Brain pericyte (primary cell): ENCODE measurements at regions not wholly inside any gene's neighbourhood (a gene's known extent, or its start where the extent isn't known, plus 50 kb on each side); places are given as distances from the start of the nearest gene placed in this dataset.
"Not testable (repeated sequence)": the region's sequence is repeated elsewhere in the genome, so short reads cannot be mapped to it uniquely, and the experiment has no call there.

Experiments used
- DNase-seq: peaks from one replicate; pipeline ENCODE4 v3.0.0-alpha.2; 2012; ENCODE audit warnings: low read depth, low spot score

DNA sequence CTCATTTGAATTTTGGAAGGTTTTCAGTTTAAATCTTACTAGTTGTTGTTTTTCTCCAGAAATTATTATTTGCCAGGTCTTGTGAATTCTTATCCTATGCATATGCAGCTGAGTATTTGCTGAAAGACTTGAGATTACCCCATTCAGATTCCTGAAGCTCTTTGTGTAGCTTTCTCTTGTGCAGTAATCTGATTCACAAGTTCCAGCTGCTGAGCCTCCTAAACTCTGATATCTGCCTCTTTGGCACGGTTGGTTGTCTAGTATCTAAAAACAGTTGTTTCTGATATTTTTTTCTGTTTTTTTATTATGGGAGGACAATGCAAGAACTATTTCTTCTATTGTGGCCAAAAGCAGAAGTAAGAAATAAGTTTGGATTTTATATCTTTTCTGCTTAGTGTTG is 863.9 kb upstream of the MANEA start:
- no peak for DNase-seq

DNA sequence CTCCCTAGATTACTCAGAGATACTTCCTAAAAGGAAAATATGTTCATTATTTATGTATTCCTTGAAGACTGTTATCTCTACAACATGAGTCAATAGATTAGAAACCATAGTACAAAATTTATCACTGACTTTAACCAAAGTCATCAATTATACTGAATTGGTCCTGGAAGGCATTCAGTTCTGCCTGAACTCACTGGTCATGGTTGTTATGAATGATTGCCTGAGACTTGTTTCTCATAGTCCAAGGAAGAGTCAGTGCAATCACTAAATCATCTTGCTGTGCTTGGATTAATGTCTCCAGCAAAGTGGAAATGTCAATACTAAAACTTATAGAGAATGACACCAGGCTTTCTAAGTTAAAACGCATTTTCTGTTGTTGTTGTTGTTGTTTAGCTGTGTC is 878.6 kb upstream of the MANEA start:
- DNase-seq: no peak

DNA sequence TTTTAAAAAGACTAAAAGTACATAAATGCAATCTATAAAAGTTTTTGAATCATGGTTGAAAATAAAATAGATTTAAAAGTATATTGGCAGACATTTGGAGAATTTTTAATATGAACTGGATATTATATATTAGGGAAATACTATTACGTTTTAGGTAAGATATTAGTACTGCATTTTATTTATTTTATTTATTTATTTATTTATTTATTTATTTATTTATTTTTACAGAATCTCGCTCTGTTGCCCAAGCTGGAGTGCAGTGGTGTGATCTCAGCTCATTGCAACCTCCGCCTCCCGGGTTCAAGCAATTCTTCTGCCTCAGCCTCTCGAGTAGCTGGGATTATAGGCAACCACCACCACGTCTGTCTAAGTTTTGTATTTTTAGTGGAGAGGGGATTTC is 890.1 kb upstream of the MANEA start:
- DNase-seq: not testable (repeated sequence)

DNA sequence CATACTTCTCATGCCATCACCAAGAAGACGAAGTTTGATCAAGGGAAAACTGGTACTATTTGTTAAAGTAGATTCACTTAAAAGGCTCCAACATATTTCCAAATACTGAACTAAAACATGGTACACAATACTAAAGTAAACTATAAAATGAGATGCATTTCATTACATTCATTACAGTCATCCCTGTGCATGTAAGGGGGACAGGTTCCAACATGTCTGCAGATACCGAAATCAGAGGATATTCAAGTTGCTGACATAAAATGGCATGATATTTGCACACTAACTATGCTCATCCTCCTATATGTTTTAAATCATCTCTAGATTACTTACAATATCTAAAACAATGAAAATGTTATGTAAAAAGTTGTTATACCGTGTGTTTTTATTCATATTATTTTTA is 893.9 kb upstream of the MANEA start:
- no peak for DNase-seq

DNA sequence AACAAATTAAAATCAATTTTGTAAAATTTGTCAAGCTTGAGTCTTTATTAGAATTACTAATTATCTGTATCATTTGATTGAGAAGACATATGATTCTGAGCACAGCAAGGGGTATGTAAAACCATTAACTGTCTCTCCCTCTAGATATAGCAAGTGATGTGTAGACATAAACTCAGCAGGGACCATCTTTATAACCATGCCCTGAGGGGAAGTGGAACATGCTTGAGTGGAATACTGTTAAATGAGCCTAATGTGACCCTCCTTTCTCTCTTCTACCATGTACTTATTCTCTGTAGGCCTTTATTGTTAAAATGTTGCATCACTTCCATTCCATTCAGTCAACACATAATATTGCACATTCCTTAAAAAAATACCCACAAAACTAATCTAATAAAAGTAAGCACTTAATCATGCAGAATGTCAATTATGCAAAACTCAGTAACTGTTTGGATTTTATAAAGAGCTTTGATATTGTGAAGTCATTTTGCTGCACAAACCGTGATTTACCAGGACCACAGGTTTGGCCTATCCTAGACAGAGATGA is 896.6 kb upstream of the MANEA start:
- DNase-seq: no peak

DNA sequence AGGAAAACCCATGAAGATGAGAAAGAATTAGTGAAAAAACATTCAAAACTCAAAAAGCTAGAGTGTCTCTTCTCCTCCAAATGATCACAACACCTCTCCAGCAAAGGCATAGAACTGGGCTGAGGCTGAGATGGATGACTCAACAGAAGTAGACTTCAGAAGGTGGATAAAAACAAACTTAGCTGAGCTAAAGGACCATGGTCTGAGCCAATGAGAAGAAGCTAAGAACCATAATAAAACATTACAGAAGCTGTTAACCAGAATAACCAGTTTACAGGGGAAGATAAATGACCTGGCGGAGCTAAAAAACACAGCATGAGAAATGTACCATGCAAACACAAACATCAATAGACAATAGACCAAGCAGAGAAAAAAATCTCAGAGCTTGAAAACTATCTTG is 904.1 kb upstream of the MANEA start:
- DNase-seq: no peak

DNA sequence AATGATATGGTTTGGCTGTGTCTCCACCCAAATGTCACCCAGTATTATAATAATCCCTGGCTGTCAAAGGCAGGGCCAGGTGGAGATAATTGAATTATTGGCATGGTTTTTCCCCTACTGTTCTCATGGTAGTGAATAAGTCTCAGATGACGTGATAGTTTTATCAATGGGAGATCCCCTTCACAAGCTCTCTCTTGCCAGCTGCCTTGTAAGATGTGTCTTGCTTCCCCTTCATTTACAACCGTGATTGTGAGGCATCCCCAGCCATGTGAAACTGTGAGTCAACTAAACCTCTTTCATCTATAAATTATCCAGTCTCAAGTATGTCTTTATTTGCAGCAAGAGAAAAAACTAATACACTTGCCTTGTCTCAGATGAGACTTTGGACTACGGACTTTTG is 907.3 kb upstream of the MANEA start:
- no peak for DNase-seq

DNA sequence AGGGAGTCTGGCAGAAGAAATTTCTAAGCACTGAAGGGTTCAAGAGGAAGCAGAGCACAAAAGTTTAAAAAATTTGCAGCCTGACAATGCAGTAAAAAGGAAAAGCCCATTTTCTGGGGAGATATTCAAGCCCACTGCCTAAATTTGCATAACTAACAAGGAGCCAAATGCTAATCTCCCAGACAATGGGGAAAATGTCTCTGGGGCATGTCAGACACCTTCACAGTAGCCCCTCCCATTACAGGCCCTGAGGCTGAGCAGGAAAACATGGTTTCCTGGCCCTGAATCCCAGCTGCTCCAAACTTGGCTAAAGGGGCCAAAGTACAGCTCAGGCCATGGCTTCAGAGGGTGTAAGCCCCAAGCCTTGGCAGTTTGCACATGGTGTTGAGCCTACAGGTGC is 908.5 kb upstream of the MANEA start:
- DNase-seq: no peak

DNA sequence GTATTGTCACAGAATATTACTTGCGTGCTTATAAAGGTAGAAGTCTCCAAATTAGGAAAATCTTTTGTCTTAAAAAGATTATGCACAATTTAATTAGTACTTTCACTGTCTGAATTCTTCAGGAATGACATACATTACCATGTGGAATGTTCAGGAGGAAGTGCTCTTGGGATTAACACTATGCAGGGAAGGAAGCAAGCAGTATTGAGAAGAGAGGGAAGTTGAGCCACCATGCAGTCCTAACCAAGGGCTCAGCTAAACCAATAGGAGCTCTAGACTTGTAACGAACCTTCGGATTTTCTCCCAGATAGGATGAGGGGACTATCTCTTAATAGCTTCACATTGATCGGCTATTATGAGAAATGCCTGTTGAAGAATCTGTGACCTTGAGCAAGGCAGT is 918.4 kb upstream of the MANEA start:
- DNase-seq: no peak

DNA sequence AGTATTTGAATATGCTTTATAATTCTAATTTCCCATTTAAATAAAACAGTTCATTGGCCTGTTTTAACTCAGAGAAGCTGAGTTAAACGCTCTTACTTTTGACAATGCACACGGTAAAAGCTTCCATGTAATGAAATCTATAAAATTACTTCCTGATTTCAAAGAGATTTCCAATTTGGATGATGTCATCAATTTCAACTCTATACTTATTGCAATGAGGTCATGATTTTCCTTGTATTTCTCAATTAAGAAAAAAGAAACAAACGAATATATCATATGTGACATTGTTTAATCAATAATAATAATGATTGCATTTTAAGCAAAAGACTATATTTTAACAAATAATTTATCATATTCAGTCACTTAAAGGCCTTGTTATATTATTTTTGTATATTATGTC is 926.1 kb upstream of the MANEA start:
- no peak for DNase-seq

DNA sequence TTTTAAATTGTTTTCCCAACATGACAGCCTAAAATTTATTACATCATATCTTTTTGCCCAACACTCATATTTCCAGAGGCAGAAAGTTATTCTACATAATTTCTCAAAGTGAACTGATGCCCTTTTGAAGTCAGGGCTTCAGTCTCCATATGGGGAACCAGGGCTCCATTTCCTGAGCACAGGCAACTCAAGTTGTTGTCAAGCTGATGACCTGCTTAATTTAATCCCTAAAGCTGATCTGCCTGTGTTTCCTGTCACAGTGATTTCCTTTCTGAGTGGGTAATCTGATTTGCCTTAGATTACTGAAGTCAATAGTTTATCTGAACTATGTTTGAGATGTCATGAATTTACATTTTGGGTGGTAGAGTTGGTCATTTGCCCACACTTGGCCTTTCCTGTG is 932.1 kb upstream of the MANEA start:
- no peak for DNase-seq

DNA sequence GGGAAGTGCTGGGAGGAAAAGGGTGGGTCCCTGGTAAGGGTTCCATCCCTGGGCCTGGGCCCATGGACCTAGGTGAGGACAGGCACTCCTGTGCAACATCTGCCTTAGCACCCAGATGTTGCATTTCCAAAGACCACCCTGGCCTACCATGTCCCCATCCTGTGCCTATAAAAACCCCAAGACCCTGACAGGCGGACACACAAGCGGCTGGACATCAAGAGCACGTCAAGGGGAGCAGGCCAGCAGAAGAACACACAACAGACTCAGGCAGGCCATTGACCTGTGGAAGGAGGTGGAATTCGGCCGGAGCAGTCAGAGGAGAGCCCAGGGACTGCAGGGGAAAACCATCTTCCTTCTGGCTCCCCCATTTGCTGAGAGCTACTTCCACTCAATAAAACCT is 937.8 kb upstream of the MANEA start:
- no peak for DNase-seq

DNA sequence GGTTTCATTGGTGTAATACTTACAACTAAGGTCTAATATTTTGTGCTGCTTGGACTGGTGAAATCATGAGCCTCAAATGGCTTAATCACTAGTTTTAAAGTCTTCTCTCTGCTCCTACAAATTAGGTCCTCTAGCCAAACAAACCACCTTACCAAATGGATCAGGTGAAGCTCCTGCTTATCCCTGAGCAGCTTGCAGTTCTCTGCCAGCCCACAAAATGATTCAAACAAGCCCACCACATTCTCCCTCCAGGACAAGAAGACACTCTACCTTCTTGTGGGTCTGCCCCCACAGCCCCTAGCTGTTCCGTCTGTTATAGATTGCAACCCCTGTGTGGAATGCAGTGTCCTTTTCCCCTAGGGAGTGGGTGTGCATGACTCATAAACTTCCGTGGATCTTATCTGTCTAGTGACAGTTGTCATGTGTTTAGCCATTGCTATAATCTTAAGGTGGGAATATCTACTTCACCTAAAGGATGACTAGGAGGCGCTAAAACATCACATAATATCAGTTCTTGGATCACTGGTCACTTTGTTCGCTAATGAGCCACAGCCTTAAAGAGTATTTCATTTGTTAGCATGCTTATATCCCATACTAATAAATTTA is 940.5 kb upstream of the MANEA start:
- no peak for DNase-seq

DNA sequence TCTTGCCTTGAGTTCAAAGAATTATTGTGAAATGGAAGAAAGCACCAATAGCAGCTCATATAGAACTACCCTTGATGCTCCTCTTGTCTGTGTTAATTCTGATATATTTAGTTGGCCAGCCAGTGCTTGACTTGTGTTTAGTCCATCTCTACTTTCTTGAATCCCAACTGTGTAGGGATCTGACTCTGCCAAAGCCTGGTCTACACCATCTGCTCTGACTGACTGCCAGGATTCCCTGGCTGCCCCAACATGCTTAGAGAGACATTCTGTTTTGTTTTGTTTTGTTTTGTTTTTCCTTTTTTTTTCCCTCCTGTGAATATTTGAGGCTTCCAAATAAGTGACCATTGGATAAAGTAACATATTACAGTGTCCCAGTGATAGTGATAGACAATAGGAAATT is 953.7 kb upstream of the MANEA start:
- DNase-seq: no peak

DNA sequence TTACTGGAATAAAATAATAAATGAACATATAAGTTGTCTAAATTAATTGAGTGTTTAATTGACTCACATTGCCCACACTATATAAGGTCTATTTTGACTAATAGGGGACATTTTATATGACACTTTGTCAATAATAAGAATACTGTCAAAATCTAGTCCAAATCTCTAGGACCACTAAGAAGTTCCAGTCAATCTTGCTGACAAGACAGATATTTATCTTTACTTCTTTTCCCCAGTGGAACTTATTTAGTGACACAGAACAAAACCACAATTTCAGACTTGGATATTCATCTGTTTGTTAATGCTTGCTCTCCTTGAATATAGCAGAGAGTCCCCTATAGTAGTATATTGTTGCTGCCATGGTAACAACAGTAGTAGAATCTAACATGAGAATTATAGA is 954.6 kb upstream of the MANEA start:
- no peak for DNase-seq

DNA sequence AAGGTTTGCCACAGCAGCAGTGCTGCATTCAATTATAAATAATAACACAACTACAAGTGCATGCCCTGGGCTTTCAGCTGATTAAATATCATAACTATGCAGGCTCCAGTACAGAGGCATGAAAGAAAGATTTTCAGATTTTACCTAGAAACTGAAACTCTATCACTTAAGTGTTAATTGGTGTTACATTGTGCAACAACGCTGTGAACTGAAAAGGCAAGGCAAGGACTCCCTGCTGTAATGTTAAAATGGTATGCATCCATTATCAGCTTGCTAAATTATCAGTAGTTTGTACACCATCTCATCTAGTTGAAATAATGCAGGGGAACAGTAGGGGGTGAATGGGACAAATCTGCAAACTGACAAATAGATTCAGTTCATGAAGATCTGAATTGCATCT is 976.7 kb upstream of the MANEA start:
- DNase-seq: no peak

DNA sequence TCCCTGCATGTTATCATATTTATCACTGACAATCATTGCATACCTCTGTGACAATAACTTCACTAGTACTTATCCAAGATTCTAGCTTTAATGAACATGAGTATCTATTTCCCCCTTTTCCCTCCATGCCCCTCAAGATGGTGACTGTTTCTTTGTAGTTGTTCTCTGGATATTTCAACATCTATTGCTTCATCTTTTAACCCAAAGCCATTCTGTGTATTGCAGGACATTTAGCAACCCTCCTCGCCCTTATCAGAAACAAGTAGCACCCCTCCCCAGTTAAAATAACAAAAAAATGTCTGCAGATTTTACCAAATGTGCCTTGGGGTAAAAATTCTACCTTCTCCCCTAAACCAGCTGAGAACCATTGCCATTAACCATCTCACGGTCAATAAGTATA is 979.8 kb upstream of the MANEA start:
- DNase-seq: no peak

DNA sequence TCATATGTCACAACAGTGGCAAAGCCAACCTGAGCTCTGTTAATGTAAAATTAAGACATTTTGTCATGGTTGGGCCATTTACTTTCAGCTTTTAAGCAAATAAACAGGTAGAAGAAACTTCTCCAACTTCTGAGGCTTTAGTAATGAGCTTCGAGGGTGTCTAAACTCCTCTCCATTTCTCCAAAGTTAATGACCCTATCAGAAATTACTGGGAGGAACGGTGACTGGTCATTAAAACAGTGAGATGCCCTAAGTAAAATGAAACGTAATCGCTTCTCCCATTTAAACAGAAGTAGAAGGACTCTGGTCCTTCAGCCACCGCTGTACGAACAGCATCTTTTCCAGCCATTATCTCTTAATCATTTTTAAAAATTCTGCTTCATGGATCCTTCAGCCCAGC is 986.9 kb upstream of the MANEA start:
- DNase-seq: no peak

DNA sequence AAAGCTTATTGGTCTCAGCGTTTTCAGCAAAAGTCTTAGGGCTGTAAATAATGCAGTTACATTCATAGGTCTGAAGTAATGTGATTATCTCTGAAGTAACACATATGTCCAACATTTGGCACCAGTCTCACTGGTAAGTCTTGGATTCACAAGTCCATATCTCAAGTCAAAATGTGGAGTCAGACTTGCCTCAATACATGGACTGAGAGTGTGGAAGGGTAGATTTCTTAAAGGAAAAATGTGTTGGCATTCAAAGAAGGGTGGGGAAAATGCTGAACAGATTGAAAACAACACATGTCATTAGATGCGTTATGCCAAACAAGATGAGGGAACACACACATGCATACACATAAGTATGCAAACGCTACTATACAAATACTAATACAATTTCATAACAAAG is 989.0 kb upstream of the MANEA start:
- no peak for DNase-seq

DNA sequence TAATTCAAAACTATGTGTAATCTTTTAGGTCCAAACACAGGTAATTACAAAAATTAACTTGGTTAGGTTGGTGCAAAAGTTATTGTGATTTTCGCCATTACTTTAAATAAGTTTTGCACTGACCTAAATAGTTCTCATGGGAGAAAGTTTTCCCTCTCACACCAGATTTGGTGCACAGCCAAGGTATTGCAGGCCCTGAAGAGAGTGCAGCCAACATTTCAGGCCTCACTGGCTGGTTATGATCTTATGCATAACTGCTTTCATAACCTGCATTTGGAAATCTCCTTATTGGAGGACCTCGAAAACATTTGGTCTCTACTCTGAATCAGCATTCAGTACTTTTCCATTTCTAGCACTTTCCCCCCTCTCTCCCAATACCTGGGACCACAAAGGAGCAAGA is 993.1 kb upstream of the MANEA start:
- DNase-seq: no peak

DNA sequence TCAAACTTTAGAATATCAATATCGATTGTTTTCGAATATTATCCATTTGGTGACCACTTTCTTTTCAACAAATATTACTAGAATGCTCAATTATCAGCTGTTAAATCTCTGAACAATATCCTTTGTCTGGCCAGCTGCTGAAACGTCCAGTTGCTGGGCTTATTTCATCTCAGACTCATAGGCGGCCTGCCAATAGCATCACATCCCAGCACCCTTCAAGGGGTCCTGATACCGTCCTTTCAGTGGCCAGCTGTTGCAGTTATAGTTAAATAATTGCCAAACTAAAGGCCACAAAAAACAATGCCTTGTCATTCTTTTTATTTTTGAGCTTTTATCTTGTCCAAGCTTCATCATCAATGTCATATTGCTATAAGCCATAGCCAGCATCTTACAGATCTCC is 1006.8 kb upstream of the MANEA start:
- no peak for DNase-seq

DNA sequence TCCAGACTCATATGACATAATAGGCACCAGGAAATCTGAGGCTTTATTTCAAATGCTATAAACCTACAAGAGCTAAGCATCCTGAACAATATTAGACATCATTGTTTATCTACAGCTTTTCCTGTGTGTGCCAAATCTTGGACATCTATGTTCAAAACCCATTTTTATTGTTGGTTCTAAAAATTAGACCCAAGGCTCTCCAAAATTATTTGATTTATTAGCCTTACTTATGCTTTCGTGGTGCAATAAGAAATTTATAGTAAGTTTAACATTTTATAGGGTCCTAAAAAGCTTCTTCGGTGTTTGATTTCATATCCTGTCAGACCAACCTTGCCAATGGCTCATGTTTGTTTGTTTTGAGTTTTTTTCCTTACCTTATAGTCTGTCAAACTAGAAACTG is 1014.5 kb upstream of the MANEA start:
- DNase-seq: no peak

DNA sequence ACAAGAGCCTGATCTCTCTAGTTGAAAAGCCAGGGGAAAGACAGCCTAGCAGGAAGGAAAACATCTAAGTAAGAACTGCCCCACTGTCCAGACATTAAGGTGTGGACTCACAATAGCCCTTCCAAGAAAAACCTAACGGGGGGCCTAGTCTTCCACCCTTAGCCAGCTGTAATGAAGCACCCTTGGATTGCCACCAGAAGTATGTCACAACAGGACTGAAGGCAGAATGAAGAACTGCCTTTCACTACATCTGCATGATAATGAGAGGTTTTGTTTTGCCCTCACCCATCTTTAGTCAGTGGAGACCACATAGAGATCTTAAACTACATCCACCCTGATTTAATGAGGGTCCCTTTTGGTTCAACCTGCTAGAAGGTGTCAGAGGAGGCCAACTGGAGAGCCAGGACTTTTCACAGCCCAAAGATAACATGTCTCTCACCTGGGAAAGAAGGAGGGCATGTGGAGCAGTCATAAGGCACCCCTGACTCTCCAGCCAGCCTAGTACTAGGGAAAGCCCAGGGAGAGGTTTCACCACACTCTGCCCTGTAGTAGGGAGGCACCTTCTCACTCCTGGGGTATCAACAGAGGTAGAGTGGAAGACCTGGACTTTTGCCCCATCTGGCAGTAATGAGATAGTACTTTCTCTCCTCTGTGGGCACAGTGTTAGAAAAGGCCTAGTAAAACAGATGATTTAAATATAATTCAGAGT is 1017.4 kb upstream of the MANEA start:
- DNase-seq: no peak

DNA sequence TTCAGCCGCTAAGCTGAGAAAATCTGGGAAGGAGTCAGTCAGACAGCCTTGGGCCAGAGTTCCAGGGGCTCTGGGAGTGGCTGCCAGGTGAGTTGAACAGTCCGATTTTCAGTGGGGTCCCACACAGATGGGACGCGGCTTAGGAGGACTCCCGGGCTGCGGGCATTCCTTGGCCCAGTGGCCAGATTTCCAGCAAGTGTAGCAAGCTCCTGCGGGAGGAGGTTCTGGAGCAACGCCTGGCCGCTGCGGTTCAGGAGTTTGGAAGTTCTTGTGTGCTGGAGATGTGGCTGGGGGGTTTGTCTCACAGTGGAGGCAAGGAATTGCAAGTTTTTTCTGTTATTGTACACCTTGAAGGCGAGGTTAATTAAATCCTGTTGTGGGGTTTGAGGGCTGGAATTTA is 1020.1 kb upstream of the MANEA start:
- not testable (repeated sequence) for DNase-seq
